ENCODE measurements at regions not wholly inside any gene's neighbourhood (a gene's known extent, or its start where the extent isn't known, plus 50 kb on each side); places are given as distances from the start of the nearest gene placed in this dataset.

DNA sequence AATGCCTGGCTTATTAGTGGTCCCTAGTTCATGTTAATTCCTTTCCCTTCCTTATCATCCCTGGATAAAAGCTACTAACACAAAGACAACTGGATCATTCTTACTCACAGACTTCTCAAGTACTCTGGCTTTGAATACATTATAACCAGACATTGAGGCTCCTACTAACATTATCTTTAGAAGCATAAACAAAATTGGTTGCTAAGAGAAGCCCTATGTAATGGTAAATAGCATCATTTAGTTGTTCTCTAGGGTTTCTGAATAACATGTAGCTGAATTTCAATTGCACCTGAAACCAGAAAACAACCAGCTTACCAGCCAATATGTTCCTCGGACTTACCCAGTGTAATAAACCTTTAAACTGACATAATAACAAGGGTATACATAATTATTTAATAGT lies 114.1 kb upstream of the NCKAP5 start (continued):
- TF ChIP-seq ZNF114 (CRISPR knock-in tag; IDR thresholded peaks at IDR 0.05) = no peak
- TF ChIP-seq, protein P1, sequence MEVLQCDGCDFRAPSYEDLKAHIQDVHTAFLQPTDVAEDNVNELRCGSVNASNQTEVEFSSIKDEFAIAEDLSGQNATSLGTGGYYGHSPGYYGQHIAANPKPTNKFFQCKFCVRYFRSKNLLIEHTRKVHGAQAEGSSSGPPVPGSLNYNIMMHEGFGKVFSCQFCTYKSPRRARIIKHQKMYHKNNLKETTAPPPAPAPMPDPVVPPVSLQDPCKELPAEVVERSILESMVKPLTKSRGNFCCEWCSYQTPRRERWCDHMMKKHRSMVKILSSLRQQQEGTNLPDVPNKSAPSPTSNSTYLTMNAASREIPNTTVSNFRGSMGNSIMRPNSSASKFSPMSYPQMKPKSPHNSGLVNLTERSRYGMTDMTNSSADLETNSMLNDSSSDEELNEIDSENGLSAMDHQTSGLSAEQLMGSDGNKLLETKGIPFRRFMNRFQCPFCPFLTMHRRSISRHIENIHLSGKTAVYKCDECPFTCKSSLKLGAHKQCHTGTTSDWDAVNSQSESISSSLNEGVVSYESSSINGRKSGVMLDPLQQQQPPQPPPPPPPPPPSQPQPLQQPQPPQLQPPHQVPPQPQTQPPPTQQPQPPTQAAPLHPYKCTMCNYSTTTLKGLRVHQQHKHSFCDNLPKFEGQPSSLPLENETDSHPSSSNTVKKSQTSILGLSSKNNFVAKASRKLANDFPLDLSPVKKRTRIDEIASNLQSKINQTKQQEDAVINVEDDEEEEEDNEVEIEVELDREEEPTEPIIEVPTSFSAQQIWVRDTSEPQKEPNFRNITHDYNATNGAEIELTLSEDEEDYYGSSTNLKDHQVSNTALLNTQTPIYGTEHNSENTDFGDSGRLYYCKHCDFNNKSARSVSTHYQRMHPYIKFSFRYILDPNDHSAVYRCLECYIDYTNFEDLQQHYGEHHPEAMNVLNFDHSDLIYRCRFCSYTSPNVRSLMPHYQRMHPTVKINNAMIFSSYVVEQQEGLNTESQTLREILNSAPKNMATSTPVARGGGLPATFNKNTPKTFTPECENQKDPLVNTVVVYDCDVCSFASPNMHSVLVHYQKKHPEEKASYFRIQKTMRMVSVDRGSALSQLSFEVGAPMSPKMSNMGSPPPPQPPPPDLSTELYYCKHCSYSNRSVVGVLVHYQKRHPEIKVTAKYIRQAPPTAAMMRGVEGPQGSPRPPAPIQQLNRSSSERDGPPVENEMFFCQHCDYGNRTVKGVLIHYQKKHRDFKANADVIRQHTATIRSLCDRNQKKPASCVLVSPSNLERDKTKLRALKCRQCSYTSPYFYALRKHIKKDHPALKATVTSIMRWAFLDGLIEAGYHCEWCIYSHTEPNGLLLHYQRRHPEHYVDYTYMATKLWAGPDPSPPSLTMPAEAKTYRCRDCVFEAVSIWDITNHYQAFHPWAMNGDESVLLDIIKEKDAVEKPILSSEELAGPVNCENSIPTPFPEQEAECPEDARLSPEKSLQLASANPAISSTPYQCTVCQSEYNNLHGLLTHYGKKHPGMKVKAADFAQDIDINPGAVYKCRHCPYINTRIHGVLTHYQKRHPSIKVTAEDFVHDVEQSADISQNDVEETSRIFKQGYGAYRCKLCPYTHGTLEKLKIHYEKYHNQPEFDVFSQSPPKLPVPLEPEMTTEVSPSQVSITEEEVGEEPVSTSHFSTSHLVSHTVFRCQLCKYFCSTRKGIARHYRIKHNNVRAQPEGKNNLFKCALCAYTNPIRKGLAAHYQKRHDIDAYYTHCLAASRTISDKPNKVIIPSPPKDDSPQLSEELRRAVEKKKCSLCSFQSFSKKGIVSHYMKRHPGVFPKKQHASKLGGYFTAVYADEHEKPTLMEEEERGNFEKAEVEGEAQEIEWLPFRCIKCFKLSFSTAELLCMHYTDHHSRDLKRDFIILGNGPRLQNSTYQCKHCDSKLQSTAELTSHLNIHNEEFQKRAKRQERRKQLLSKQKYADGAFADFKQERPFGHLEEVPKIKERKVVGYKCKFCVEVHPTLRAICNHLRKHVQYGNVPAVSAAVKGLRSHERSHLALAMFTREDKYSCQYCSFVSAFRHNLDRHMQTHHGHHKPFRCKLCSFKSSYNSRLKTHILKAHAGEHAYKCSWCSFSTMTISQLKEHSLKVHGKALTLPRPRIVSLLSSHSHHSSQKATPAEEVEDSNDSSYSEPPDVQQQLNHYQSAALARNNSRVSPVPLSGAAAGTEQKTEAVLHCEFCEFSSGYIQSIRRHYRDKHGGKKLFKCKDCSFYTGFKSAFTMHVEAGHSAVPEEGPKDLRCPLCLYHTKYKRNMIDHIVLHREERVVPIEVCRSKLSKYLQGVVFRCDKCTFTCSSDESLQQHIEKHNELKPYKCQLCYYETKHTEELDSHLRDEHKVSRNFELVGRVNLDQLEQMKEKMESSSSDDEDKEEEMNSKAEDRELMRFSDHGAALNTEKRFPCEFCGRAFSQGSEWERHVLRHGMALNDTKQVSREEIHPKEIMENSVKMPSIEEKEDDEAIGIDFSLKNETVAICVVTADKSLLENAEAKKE (CRISPR knock-in tag; IDR thresholded peaks at IDR 0.05) = no peak

GRCh38 chr2:133682906-133683305 lies 114.6 kb upstream of the NCKAP5 start:
- no peaks in the 10 kb centered on the region for H3K9me3 Mint-ChIP-seq
- no peak for DNase-seq (ENCODE audit: low spot score)

More at GRCh38 chr2:133682906-133683305, 114.6 kb upstream of the NCKAP5 start:
- Histone ChIP-seq H3K4me1 (ENCODE audit: insufficient read depth) (no peaks in the 10 kb centered on the region), H2AFZ (no peak overlapping the region), H3F3A (replicated peaks; ENCODE audit: low read depth) (no peaks in the 10 kb centered on the region), H3K27ac (ENCODE audit: low read depth) (no peak overlapping the region), H3K4me2 (no peak overlapping the region), H3K36me3 (ENCODE audit: insufficient read depth) (no peaks in the 10 kb centered on the region), H3K79me2 (replicated peaks; ENCODE audit: insufficient read depth) (no peaks in the 10 kb centered on the region), H4K20me1 (replicated peaks; ENCODE audit: insufficient read depth) (no peaks in the 10 kb centered on the region), H3K9me2 (ENCODE audit: insufficient read depth) (no peaks in the 10 kb centered on the region), H3K4me3 (no peak overlapping the region), H3K27me3 (ENCODE audit: insufficient read depth) (no peaks in the 10 kb centered on the region)
- no peak for ATAC-seq
- no peaks in the 10 kb centered on the region for H3K27me3 Mint-ChIP-seq (ENCODE audit: insufficient read depth, low read depth, poor library complexity)
- no peak overlapping the region for H3K4me3 Mint-ChIP-seq
- no peak for TF ChIP-seq EZH2 (IDR thresholded peaks at IDR 0.05; ENCODE audit: low read depth, unreplicated experiment)
- no peak for TF ChIP-seq POLR2AphosphoS5 (IDR thresholded peaks at IDR 0.05; ENCODE audit: low read depth)
- TF ChIP-seq CREB1 (CRISPR knock-in tag; IDR thresholded peaks at IDR 0.05; ENCODE audit: low read depth) = no peak
- TF ChIP-seq REST (IDR thresholded peaks at IDR 0.05; ENCODE audit: unreplicated experiment) = no peak
- no peak for TF ChIP-seq EZH2phosphoT487 (IDR thresholded peaks at IDR 0.05; ENCODE audit: unreplicated experiment)
- TF ChIP-seq, protein P2, sequence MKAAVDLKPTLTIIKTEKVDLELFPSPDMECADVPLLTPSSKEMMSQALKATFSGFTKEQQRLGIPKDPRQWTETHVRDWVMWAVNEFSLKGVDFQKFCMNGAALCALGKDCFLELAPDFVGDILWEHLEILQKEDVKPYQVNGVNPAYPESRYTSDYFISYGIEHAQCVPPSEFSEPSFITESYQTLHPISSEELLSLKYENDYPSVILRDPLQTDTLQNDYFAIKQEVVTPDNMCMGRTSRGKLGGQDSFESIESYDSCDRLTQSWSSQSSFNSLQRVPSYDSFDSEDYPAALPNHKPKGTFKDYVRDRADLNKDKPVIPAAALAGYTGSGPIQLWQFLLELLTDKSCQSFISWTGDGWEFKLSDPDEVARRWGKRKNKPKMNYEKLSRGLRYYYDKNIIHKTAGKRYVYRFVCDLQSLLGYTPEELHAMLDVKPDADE (IDR thresholded peaks at IDR 0.05) = no peak
- TF ChIP-seq ZNF114 (CRISPR knock-in tag; IDR thresholded peaks at IDR 0.05) = no peak
- no peaks in the 10 kb centered on the region; the same call in 2 of the 3 replicates for H3K4me1 Mint-ChIP-seq
- H3K27ac Mint-ChIP-seq = no peak overlapping the region
- no peaks in the 10 kb centered on the region for H3K36me3 Mint-ChIP-seq (ENCODE audit: low read depth)

Data from GM23338 (cell line).